ENCODE measurements at regions not wholly inside any gene's neighbourhood (a gene's known extent, or its start where the extent isn't known, plus 50 kb on each side); places are given as distances from the start of the nearest gene placed in this dataset.

GRCh38 chr14:22464422-22465142, 124.4 kb downstream of the DAD1 start:
- Histone ChIP-seq H3K27me3 (no peaks in the 10 kb centered on the region), H3K4me1 (replicated peaks in 1 of 2) (no peaks in the 10 kb centered on the region), H3K27ac (no peak overlapping the region), H3K9me3 (replicated peaks in 1 of 3) (no peaks in the 10 kb centered on the region), H3K36me3 (replicated peaks in 1 of 2) (no peaks in the 10 kb centered on the region), H3K4me3 (no peak overlapping the region)
- DNase-seq, result no peak
- 88 to 94% (median 92%) methylated on average over 4 of the region's 4 CpGs for WGBS, 4 donors
- intact Hi-C loops (cut with DNase I), result no loop called here
- TF ChIP-seq, protein P1, sequence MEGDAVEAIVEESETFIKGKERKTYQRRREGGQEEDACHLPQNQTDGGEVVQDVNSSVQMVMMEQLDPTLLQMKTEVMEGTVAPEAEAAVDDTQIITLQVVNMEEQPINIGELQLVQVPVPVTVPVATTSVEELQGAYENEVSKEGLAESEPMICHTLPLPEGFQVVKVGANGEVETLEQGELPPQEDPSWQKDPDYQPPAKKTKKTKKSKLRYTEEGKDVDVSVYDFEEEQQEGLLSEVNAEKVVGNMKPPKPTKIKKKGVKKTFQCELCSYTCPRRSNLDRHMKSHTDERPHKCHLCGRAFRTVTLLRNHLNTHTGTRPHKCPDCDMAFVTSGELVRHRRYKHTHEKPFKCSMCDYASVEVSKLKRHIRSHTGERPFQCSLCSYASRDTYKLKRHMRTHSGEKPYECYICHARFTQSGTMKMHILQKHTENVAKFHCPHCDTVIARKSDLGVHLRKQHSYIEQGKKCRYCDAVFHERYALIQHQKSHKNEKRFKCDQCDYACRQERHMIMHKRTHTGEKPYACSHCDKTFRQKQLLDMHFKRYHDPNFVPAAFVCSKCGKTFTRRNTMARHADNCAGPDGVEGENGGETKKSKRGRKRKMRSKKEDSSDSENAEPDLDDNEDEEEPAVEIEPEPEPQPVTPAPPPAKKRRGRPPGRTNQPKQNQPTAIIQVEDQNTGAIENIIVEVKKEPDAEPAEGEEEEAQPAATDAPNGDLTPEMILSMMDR (IDR thresholded peaks at IDR 0.05), result no peak
- no peak for TF ChIP-seq POLR2A (IDR thresholded peaks at IDR 0.05)

DNA sequence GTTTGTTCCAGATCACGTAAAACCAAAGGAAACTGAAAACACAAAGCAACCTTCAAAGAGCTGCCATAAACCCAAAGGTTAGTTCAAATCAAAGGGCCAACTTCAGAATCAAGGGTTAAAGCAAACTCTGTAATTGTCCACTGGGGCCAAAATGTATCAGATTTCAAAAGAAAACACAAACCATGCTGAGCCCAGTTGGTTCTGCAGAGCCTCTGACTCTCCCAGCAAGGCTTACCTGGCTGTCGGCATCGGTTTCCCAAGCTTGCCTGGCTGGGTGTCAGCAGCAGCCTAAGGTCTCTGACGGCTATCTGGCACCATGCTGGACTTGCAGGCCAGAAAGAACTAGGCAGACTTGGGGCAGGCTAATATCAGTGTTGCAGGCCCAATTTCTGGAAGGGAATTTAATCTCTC, 125.3 kb downstream of the DAD1 start:
- Histone ChIP-seq H3K36me3 (replicated peaks in 1 of 2) (no peaks in the 10 kb centered on the region), H3K4me1 (replicated peaks in 1 of 2) (no peaks in the 10 kb centered on the region), H3K9me3 (replicated peaks in 1 of 3) (no peaks in the 10 kb centered on the region), H3K4me3 (no peak overlapping the region), H3K27ac (no peak overlapping the region), H3K27me3 (no peaks in the 10 kb centered on the region)
- 70 to 97% (median 90%) methylated on average over 4 of the region's 4 CpGs for WGBS, 4 donors
- TF ChIP-seq, protein P1 (IDR thresholded peaks at IDR 0.05), result no peak
- no peak for TF ChIP-seq POLR2A (IDR thresholded peaks at IDR 0.05)
- intact Hi-C loops (cut with DNase I), result no loop called here
- DNase-seq, result no peak

- no peak overlapping the region for H3K4me3 ChIP-seq
- no peak overlapping the region for H3K27ac ChIP-seq
- no peak for DNase-seq
- TF ChIP-seq, protein P1 (IDR thresholded peaks at IDR 0.05), result no peak
- no peak for TF ChIP-seq POLR2A (IDR thresholded peaks at IDR 0.05)
- H3K36me3 ChIP-seq (replicated peaks in 1 of 2), result no peaks in the 10 kb centered on the region
- H3K27me3 ChIP-seq, result no peaks in the 10 kb centered on the region
- intact Hi-C loops (cut with DNase I), result no loop called here
- no peaks in the 10 kb centered on the region for H3K9me3 ChIP-seq (replicated peaks in 1 of 3)
- no peaks in the 10 kb centered on the region for H3K4me1 ChIP-seq (replicated peaks in 1 of 2)
- WGBS, 4 donors, result 65 to 69% (median 69%) methylated on average over 4 of the region's 4 CpGs
These were observed 126.1 kb downstream of the DAD1 start for GRCh38 chr14:22462923-22463322.

GRCh38 chr14:22460461-22461195, 128.4 kb downstream of the DAD1 start:
- Histone ChIP-seq H3K4me3 (no peak overlapping the region), H3K4me1 (replicated peaks in 1 of 2) (no peaks in the 10 kb centered on the region), H3K27ac (no peak overlapping the region), H3K9me3 (replicated peaks in 1 of 3) (no peaks in the 10 kb centered on the region), H3K36me3 (replicated peaks in 1 of 2) (no peaks in the 10 kb centered on the region), H3K27me3 (no peaks in the 10 kb centered on the region)
- 65 to 79% (median 70%) methylated on average over 4 of the region's 4 CpGs for WGBS, 4 donors
- intact Hi-C loops (cut with DNase I), result no loop called here
- DNase-seq, result no peak
- TF ChIP-seq POLR2A (IDR thresholded peaks at IDR 0.05), result no peak
- TF ChIP-seq, protein P1 (IDR thresholded peaks at IDR 0.05), result no peak

Measured in adrenal gland (tissue), 9 donors.